GM12864 (cell line): ENCODE measurements at regions not wholly inside any gene's neighbourhood (a gene's known extent, or its start where the extent isn't known, plus 50 kb on each side); places are given as distances from the start of the nearest gene placed in this dataset.

Experiments used
- DNase-seq: peaks from one replicate; pipeline ENCODE4 v3.0.0-alpha.2; 2011; ENCODE audit warnings: low read depth
- H3K4me3 ChIP-seq: 2 replicates; pipeline ENCODE4 v1.5.1; 2011; ENCODE audit warnings: mild to moderate bottlenecking, low read depth, low read length, control low read depth
- TF ChIP-seq, protein P1 (sequence below): IDR thresholded peaks from 2 replicates; pipeline ENCODE4 v1.5.1; 2011; ENCODE audit warnings: low read depth, mild to moderate bottlenecking, moderate library complexity, low read length, control low read depth, inconsistent platforms; ENCODE audit errors: missing control alignments

DNA sequence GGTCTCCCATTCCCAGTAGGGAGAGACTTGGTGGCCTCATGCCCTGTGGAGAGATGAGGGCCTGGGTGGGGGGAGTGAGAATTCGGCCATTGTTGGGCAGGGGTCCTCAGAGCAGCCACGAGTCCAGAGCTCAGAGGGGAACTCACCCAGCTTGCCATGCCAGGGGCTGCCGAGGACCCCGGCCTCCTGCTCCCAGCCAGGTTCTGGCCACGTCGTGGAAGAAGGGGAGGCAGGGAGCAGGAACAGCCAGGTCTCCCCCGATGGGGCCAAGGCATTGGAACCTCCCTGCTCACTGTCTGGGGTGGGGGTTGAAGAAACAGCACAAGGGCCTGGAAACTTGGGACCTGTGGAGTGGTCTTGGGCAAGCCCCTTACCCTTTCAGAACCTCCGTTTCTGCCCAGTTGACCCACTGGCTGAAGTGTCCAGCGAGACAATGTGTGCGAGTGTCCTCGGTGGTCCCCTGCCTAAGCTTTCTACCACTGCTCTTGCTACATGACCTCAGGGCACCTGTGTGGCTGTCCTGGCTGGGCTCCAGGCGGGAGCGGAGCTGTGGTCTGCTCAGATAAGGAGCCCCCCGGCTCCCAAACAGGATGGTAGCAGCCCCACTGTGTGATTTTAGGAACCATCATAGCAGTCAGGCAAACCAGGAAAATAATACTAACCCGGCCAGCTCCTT is 74.7 kb upstream of the WNT11 start:
- no peak for DNase-seq
- TF ChIP-seq, protein P1, sequence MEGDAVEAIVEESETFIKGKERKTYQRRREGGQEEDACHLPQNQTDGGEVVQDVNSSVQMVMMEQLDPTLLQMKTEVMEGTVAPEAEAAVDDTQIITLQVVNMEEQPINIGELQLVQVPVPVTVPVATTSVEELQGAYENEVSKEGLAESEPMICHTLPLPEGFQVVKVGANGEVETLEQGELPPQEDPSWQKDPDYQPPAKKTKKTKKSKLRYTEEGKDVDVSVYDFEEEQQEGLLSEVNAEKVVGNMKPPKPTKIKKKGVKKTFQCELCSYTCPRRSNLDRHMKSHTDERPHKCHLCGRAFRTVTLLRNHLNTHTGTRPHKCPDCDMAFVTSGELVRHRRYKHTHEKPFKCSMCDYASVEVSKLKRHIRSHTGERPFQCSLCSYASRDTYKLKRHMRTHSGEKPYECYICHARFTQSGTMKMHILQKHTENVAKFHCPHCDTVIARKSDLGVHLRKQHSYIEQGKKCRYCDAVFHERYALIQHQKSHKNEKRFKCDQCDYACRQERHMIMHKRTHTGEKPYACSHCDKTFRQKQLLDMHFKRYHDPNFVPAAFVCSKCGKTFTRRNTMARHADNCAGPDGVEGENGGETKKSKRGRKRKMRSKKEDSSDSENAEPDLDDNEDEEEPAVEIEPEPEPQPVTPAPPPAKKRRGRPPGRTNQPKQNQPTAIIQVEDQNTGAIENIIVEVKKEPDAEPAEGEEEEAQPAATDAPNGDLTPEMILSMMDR: no peak
- no peak overlapping the region for H3K4me3 ChIP-seq

DNA sequence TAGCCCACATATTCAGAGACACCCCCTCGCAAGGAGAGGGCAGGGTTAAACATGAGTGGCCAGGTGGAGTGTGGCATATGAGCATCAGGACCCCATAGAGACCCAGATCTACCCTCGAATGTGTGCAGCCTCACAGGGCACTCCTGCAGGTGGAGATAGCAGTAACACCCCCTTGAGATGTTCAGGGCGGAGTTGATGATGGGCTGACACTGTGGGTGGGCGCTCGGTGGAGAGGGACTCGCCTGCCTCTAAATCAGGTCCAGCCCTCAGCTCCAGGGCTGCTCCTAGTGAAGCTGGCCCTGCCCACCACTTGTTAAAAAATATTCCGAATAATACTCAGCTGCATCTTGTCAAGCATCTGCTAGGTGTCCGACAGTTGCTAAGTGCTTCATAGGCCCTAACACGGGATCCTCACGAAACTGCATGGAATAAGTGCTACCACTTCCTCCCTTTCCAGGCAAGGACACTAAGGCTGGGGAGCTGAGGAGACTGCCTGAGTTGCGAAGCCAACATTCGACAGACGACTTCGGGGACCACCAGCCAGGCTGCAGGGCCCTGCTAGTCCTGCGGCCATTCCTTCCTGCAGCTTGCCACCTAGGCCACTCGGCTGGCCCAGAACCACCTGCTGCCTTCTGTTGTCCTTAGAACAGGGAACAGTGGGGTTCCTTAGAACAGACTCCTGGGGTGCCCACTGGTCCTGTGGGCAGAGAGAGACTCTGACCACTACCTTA is 74.0 kb upstream of the WNT11 start:
- TF ChIP-seq, protein P1: no peak
- DNase-seq: no peak
- H3K4me3 ChIP-seq: no peak overlapping the region

DNA sequence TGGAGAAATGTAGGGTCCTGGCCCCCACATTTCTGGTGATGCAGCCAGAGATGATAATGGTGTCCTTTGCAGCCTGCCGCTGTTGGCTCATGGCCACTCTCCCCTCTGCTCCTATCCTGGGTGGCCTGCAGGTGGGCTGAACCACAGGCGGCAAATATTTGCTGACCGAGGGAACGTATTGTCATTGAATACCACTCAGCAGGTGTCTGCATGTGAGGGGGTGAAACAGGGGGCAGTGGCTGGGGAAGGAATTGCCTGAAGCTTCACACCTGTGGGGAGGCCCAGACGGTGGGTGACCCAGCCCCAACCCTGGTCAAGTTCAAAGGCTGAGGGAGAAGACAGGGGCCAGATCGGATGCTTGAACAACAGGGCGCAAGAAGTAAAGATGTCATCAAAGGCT is 73.3 kb upstream of the WNT11 start:
- no peak overlapping the region for H3K4me3 ChIP-seq
- TF ChIP-seq, protein P1: no peak
- DNase-seq: no peak

DNA sequence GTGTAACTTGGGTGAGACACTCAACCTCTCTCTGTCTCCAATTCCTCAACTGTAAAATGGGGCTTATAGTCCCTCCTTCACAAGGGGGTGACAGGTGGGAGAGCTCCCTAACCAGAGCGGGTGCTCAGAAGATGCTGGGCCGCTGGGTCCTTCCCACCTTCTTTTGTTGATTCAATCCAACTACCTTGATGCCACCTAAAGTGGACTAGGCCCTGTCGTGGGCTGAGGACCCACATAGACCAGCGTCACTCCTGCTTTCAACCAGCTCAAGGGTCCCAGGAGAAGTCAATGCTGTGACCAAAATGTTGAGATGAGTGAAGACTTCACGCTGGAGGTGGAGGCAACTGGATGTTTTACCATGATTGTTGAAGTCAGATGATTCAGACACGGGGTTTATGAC is 72.7 kb upstream of the WNT11 start:
- DNase-seq: no peak
- no peak overlapping the region for H3K4me3 ChIP-seq
- TF ChIP-seq, protein P1: no peak

DNA sequence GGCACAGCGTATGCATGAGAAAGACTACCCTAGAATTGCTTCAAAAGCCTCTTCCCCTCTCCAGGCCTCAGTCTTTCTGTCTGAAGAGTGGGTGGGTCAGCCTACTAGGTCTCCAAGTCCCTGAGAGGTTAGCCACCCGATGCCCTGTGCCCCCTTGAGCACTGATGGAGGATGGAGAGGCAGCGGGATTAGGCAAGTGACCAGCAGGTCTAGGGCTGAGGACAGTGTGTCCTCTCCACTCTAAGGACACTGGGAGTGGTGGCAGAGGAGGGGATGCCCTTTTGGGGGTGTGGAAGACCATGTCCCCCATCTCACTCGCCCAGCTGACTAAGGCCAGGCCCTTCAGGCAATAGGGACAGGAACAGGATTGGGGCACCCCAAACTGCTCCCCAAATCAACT is 72.2 kb upstream of the WNT11 start:
- no peak for DNase-seq
- TF ChIP-seq, protein P1: no peak

DNA sequence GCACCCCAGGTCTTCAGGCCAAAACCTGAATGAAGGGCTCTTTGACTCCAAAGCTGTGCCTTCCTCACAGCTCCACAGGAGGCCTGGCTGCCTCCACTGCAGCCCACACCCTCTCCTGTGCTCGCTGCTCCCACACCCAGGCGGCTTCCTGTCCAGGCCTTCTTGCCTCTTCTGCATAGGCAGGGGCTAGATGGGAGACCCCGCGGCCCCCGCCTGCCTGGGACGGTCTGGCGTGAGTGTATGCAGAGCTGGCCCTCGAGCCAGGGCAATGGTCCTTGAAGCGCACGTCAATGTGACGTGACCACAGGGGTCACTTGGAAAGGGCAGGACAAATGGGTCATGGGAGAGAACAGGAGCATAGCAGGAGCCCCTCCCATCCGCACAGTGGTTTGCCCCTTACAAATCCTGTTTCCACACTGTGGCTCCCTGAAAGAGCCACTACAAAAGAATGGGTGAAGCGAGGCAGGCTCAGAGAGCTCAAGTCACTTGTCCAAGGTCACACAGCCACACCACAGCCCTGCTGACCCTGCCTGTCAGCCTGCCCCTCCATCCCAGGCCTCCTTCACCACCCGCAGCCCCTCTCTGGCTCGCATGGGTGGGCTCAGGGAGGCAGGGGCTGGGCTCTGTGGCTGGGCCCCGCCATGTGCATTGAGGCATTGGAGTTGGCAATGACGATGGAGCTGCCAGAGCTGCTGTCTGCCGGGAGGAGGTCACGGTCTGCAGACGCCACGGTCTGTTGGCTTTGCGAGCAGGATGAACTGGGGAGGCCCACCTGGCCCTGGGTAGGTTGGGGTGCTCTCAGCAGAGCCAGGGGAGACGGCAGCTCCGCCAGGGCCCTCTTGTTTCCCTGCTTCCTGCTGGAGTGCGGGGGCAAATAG is 71.2 kb upstream of the WNT11 start:
- no peak overlapping the region for H3K4me3 ChIP-seq
- TF ChIP-seq, protein P1: no peak
- no peak for DNase-seq

More for the DNA sequence above, 72.2 kb upstream of the WNT11 start:
- H3K4me3 ChIP-seq: no peak overlapping the region
